Stomach (tissue), 4 donors: ENCODE measurements at regions not wholly inside any gene's neighbourhood (a gene's known extent, or its start where the extent isn't known, plus 50 kb on each side); places are given as distances from the start of the nearest gene placed in this dataset.

Experiments
- POLR2A ChIP-seq, 4 donors: fragments of 450-650 bp; IDR thresholded peaks; one replicate each; pipeline ENCODE4 v1.6.1; 2016; ENCODE audit warnings: antibody characterized with exemption in 4 of 4, control low read depth in 2 of 4, mild to moderate bottlenecking in 1 of 4, moderate library complexity in 1 of 4
- POLR2AphosphoS5 ChIP-seq, 3 donors: sonication (generic); formaldehyde crosslinking; IDR thresholded peaks; one replicate each; pipeline ENCODE4 v1.6.1; 2016; ENCODE audit warnings: antibody characterized with exemption in 3 of 3
- TF ChIP-seq, protein P1 (sequence below), 7 experiments: fragments of 450-650 bp in 4 of 7; fragments of 200-600 bp in 3 of 7; sonication (generic) in 3 of 7; IDR thresholded peaks; one replicate each; pipeline ENCODE4 v1.5.1; 2016 to 2019; ENCODE audit warnings: antibody characterized with exemption in 7 of 7, control low read depth in 2 of 7, mild to moderate bottlenecking in 1 of 7

GRCh38 chr10:131726967-131727366, 173.8 kb upstream of the PPP2R2D start:
- TF ChIP-seq, protein P1, sequence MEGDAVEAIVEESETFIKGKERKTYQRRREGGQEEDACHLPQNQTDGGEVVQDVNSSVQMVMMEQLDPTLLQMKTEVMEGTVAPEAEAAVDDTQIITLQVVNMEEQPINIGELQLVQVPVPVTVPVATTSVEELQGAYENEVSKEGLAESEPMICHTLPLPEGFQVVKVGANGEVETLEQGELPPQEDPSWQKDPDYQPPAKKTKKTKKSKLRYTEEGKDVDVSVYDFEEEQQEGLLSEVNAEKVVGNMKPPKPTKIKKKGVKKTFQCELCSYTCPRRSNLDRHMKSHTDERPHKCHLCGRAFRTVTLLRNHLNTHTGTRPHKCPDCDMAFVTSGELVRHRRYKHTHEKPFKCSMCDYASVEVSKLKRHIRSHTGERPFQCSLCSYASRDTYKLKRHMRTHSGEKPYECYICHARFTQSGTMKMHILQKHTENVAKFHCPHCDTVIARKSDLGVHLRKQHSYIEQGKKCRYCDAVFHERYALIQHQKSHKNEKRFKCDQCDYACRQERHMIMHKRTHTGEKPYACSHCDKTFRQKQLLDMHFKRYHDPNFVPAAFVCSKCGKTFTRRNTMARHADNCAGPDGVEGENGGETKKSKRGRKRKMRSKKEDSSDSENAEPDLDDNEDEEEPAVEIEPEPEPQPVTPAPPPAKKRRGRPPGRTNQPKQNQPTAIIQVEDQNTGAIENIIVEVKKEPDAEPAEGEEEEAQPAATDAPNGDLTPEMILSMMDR (IDR thresholded peaks at IDR 0.05), result no peak
- TF ChIP-seq POLR2AphosphoS5 (IDR thresholded peaks at IDR 0.05), result no peak
- no peak for TF ChIP-seq POLR2A (IDR thresholded peaks at IDR 0.05)
